Small intestine (tissue), 7 donors: ENCODE measurements at regions not wholly inside any gene's neighbourhood (a gene's known extent, or its start where the extent isn't known, plus 50 kb on each side); places are given as distances from the start of the nearest gene placed in this dataset.

Experiments used
- DNase-seq, 2 donors: peaks; one replicate each; pipeline versions ENCODE4 v3.0.0 to v3.0.0-alpha.2; 2013
- FAIRE-seq: peaks from 2 replicates; lab custom pipeline; 2012; peaks lifted over from hg19 to GRCh38; lab: Jason Lieb, UNC
- H3K27ac ChIP-seq, 3 donors: one replicate each; pipeline ENCODE4 v1.5.1; 2013; ENCODE audit warnings: low read length in 2 of 3, mild to moderate bottlenecking in 2 of 3, control low read depth in 1 of 3, inconsistent platforms in 1 of 3, low read depth in 1 of 3, moderate library complexity in 1 of 3
- H3K27me3 ChIP-seq, 3 donors: one replicate each; pipeline ENCODE4 v1.6.1; 2013; ENCODE audit warnings: low read length in 3 of 3, inconsistent platforms in 1 of 3; ENCODE audit not compliant: control insufficient read depth in 3 of 3, insufficient read depth in 3 of 3
- H3K36me3 ChIP-seq, 3 donors: one replicate each; pipeline ENCODE4 v1.6.1; 2013; ENCODE audit warnings: low read length in 3 of 3, inconsistent platforms in 1 of 3, low read depth in 1 of 3, mild to moderate bottlenecking in 1 of 3, moderate library complexity in 1 of 3; ENCODE audit not compliant: control insufficient read depth in 3 of 3, insufficient read depth in 2 of 3
- H3K4me1 ChIP-seq, 3 donors: one replicate each; pipeline ENCODE4 v1.6.1; 2013; ENCODE audit warnings: low read length in 2 of 3, inconsistent platforms in 1 of 3, low read depth in 1 of 3, mild to moderate bottlenecking in 1 of 3, moderate library complexity in 1 of 3; ENCODE audit not compliant: control insufficient read depth in 3 of 3, insufficient read depth in 2 of 3
- H3K4me3 ChIP-seq, 3 donors: one replicate each; pipeline ENCODE4 v1.5.1; 2013; ENCODE audit warnings: low read length in 3 of 3, control low read depth in 1 of 3, inconsistent platforms in 1 of 3, low read depth in 1 of 3, mild to moderate bottlenecking in 1 of 3, moderate library complexity in 1 of 3
- H3K9me3 ChIP-seq, 2 donors: one replicate each; pipeline ENCODE4 v1.6.1; 2013; ENCODE audit warnings: low read depth in 1 of 2, low read length in 1 of 2; ENCODE audit not compliant: control insufficient read depth in 2 of 2, insufficient read depth in 1 of 2
- WGBS, 3 donors: extraction: QIAGEN DNeasy Blood & Tissue Kit; methylation state at CpG; one replicate each; pipeline ENCODE4 v1.1.7; 2013; 5-methylcytosine and 5-hydroxymethylcytosine counted together
- donor health status: healthy with polysubstance abuse.
- donor health status: control.
- donor health status: control.
- donor health status: Bipolar disorder and iron deficiency.
- donor health status: healthy.

DNA sequence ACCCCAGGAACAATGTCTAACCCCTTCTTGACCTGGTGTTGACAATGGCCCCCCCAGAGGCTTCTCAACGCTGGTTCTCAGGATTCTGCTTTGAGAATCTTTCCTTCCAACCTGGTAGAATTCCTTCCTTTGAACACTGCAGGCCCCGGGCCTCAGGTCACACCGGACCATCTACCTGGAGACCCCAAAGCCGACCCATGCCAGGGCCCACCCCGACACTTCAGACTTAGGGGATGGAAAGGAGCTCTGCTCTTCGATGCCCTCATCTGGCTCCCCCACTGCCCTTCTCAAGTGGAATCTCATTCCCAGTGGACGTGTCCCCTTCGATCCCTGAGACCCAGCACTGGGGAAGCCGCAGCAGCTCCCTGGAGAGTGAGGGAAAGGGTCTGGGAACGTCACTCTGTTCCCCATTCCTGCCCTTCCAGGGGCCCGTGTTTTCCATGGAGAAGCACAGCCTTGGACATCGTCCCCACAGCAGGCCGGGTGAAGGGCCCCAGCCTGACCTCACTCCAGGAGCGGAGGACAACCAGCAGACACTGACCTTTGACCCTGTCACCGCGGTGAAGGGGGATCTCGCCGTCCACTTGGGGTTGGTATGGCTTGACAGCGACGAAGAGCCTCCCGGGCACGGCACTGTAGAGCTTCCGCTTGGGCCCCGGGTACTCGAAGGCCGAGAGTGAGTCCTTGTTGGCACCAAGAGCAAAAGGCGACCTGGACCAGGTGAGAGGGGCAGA is 408.3 kb downstream of the CTTN start:
- 91 to 96% (median 93%) methylated on average over 27 of the region's 27 CpGs for WGBS, 3 donors
- DNase-seq, result no peak
- no peak for FAIRE-seq
- Histone ChIP-seq H3K27me3 (no peaks in the 10 kb centered on the region), H3K4me1 (no peaks in the 10 kb centered on the region), H3K36me3 (peaks cover 0 to 60% (median 2%) of the 10 kb centered on the region in 3 donors), H3K9me3 (no peaks in the 10 kb centered on the region), H3K4me3 (no peak overlapping the region), H3K27ac (no peak overlapping the region)

DNA sequence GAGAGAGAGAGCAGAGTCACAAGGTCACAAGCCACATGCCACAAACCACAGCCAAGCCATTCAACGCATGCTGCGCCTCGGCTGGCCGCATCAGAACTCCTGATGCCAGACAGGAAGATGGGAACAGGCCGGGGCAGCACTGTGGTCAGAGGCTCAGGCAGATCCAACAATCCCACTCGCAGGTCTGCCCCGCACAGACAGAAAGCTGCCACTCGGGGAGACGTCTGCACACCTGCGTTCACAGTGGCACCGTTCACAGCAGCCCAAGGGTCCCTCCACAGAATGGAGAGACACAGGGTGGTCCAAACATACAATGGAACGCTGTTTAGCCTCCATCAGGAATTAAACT is 408.8 kb downstream of the CTTN start:
- DNase-seq, result no peak
- no peaks in the 10 kb centered on the region for H3K27me3 ChIP-seq
- FAIRE-seq, result no peak
- peaks cover 0 to 61% (median 2%) of the 10 kb centered on the region in 3 donors for H3K36me3 ChIP-seq
- H3K9me3 ChIP-seq, result no peaks in the 10 kb centered on the region
- H3K4me1 ChIP-seq, result no peaks in the 10 kb centered on the region
- H3K4me3 ChIP-seq, result no peak overlapping the region
- 87 to 96% (median 93%) methylated on average over 12 of the region's 12 CpGs for WGBS, 3 donors
- H3K27ac ChIP-seq, result no peak overlapping the region

DNA sequence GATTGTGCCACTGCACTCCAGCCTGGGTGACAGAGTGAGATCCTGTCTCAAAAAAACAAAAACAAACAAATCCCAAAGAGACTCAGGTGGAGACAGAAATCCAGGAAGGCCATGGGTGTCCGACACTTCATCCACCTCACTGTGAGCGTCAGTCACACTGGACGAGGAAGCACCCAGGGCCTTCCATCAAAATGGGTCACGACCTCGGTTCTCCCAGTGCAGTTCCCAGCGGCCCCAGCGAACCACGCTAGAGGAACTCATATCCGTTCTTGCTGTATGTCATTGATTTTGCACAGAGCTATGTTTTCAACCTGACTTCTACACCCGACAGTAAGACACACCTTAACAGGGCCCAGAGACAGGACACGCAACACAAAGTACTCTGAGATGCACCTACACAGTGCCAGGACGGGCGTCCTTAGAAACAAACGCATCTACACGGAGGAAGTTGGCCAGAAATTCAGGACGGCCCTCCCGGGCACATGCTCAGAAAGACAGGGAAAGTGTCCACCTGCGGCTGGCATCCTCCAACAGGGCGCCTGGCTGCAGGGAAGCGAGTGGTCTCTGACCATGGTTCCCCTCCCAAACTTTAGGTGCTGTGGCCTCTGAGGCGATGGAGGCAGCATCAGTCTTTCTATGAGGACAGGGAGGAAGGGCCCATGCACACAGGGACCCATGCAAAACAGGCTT is 410.5 kb downstream of the CTTN start:
- Histone ChIP-seq H3K27me3 (no peaks in the 10 kb centered on the region), H3K36me3 (peaks cover 0 to 69% (median 2%) of the 10 kb centered on the region in 3 donors), H3K4me1 (no peaks in the 10 kb centered on the region), H3K4me3 (no peak overlapping the region), H3K9me3 (no peaks in the 10 kb centered on the region), H3K27ac (no peak overlapping the region)
- FAIRE-seq (no peak), DNase-seq (no peak)
- 89 to 95% (median 93%) methylated on average over 21 of the region's 21 CpGs for WGBS, 3 donors

DNA sequence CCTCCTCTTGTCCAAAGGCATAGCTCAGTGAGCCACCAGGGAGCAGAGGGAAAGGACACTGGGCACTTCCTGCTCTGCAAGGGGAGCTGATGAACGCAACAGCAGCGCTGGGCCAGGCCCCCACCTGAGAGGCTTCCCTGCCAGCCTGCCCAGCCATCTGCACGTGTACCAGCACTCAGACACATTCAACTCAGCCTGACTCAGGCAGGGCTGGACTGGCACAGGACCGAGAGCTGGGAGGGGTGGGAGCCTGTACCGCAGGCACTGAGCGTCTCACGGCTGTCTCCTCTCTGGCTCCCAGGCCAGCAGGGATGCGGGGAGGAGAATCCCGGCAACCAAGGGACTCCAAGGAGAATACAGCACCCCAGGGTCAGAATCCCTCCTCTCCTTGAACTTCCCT is 411.8 kb downstream of the CTTN start:
- no peak for DNase-seq
- Histone ChIP-seq H3K9me3 (no peaks in the 10 kb centered on the region), H3K4me3 (no peak overlapping the region), H3K27ac (no peak overlapping the region), H3K27me3 (no peaks in the 10 kb centered on the region), H3K36me3 (peaks cover 0 to 60% (median 2%) of the 10 kb centered on the region in 3 donors), H3K4me1 (no peaks in the 10 kb centered on the region)
- no peak for FAIRE-seq
- WGBS, 3 donors, result 87 to 94% (median 87%) methylated on average over 9 of the region's 9 CpGs

DNA sequence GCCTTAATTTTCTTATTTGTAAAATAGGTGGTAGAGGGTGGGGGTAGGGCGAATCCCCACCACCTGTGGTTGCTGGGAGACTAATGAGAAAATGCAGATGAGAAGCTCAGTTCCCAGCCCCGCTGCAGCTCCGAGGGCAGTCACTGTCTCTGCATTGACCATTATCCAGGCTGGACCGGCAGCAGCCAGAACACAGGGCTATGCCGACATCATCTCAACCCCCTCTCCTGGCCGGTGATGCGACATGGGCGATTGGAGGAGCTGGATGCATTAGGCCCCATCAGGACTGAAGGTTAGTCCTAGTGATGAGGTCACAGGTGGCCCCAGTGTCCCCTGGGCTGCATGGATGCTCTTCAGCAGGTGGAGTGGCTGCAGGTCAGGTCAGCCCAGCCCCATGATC is 412.4 kb downstream of the CTTN start:
- FAIRE-seq, result no peak
- no peaks in the 10 kb centered on the region for H3K27me3 ChIP-seq
- no peaks in the 10 kb centered on the region for H3K9me3 ChIP-seq
- no peaks in the 10 kb centered on the region for H3K4me1 ChIP-seq
- peaks cover 0 to 58% (median 0%) of the 10 kb centered on the region in 3 donors for H3K36me3 ChIP-seq
- H3K27ac ChIP-seq, result no peak overlapping the region
- WGBS, 3 donors, result 92 to 93% (median 93%) methylated on average over 8 of the region's 8 CpGs
- no peak overlapping the region for H3K4me3 ChIP-seq
- DNase-seq, result no peak

DNA sequence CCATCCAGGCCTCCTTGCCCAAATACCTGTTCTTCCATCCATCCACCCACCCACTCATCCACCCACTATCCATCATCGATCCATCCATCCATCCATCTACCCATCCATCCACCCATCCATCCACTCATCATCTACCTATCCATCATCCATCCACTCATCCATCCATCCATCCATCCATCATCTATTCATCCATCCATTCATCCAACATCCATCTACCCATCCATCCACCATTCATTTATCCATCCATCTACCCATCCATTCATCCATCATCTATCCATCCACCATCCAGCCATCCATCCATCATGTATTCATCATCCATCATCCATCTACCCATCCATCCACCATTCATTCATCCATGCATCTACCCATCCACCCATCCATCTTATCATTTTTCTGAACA is 413.2 kb downstream of the CTTN start:
- Histone ChIP-seq H3K36me3 (peaks cover 0 to 50% (median 0%) of the 10 kb centered on the region in 3 donors), H3K9me3 (no peaks in the 10 kb centered on the region), H3K4me1 (no peaks in the 10 kb centered on the region), H3K4me3 (no peak overlapping the region), H3K27me3 (no peaks in the 10 kb centered on the region), H3K27ac (no peak overlapping the region)
- no peak for FAIRE-seq
- DNase-seq, result no peak
- WGBS, 3 donors, result 95 to 100% (median 97%) methylated on average over 1 of the region's 1 CpG

DNA sequence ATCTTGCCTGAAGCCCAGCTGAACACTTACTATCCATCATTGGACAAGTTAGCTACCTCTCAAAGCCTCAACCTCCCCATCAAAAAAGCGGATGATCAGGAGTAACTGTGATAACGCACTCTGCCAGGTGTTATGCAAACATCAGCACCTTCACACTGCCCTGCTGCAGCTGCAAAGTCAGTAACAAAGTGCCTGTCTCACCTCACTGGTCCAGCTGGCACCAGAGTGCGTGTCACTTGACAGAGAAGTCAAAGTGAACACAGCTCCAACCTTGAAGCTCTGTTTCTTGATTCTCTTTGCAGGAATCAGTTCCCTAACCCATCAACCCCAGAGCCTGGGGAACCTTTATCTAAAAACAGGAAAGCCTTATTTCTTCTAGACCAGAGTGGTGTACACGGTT is 413.6 kb downstream of the CTTN start:
- no peak overlapping the region for H3K4me3 ChIP-seq
- H3K27ac ChIP-seq, result no peak overlapping the region
- DNase-seq (no peak), FAIRE-seq (no peak)
- WGBS, 3 donors, result 86 to 93% (median 88%) methylated on average over 4 of the region's 4 CpGs
- H3K4me1 ChIP-seq, result no peaks in the 10 kb centered on the region
- H3K36me3 ChIP-seq, result peaks cover 0 to 48% (median 0%) of the 10 kb centered on the region in 3 donors
- no peaks in the 10 kb centered on the region for H3K27me3 ChIP-seq
- no peaks in the 10 kb centered on the region for H3K9me3 ChIP-seq

DNA sequence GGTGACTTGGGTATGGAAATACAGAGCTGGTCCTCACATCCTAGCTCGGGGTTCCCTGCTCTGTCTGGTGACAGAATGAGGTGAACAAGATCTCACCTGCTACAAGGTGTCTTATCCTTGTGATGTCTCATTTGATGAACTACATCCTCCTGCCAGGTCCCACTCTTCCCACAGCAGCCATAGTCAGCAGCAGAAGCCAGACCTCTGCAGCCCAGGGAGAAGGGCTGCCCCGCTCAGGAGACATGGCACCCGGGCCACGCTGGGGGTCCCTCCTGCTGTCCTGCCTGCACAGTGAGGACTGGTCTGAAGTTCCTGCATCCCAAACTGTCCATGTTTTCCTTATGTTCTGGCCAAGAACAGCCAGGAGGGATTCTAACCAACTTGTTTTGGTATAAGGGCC is 414.1 kb downstream of the CTTN start:
- H3K36me3 ChIP-seq, result peaks cover 0 to 50% (median 0%) of the 10 kb centered on the region in 3 donors
- no peaks in the 10 kb centered on the region for H3K4me1 ChIP-seq
- FAIRE-seq, result no peak
- H3K27ac ChIP-seq, result no peak overlapping the region
- H3K9me3 ChIP-seq, result no peaks in the 10 kb centered on the region
- H3K4me3 ChIP-seq, result no peak overlapping the region
- no peak for DNase-seq
- H3K27me3 ChIP-seq, result no peaks in the 10 kb centered on the region
- 83 to 95% (median 92%) methylated on average over 4 of the region's 4 CpGs for WGBS, 3 donors
